Epidermal melanocyte (primary cell): ENCODE measurements at regions not wholly inside any gene's neighbourhood (a gene's known extent, or its start where the extent isn't known, plus 50 kb on each side); places are given as distances from the start of the nearest gene placed in this dataset.

Experiments
- DNase-seq: peaks from one replicate; pipeline ENCODE4 v3.0.0; 2011; ENCODE audit warnings: low spot score; ENCODE audit not compliant: insufficient read length

DNA sequence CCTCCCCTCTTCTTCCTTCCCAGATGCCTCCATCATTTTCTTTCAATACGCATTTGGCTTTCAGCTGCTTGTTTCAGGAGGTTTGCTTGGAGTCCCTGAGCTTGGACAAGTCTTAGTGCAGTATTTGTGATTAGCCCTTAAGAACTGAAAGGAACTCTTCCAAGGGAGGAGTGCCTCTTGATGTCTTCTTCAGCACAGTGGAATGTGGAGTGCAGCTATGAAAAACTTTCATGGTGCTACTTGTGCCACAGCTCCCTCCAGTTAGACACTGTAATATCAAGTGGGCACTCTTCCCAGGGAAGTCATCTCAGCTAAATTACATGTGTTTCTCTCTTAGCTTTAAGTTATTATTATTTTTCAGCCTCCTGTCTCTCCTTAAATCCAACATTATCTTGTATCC is 173.1 kb downstream of the NECTIN3 start:
- no peak for DNase-seq

DNA sequence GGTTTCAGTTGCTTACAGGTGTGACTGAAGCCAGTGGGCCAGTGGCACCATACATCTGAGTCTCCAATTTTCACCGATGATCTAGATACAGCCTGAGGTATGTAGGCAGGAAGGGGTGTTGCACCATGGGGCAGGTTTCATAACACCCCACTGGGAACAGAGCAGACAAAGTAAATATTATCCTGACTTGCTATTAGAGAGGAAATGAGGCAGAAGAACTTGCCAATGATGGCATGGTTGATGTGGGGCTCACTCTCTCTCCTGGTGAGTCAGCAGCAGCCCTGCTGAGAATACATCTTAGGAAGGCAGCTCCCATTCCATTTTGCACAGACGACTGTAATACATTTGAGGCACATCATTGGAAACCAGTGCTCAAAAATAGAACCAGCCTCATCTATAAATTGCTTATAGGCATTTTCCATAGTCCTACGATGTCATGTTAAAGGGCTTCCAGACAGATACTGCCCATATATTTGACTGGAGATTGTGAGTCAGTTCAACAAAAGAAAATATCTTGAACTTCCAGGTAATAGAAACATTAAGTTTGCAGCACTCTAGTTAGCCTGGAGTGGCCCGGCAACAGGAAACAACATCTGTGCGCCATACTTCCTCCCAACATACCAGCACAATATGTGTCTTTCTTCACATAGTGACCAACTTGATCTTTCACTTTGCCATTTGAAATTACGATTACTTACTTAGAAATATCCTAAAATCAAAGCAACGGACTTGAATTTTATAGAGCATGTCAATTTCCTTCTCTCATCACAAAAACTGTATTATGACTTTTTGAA is 175.5 kb downstream of the NECTIN3 start:
- peak; percentile 18 for DNase-seq

DNA sequence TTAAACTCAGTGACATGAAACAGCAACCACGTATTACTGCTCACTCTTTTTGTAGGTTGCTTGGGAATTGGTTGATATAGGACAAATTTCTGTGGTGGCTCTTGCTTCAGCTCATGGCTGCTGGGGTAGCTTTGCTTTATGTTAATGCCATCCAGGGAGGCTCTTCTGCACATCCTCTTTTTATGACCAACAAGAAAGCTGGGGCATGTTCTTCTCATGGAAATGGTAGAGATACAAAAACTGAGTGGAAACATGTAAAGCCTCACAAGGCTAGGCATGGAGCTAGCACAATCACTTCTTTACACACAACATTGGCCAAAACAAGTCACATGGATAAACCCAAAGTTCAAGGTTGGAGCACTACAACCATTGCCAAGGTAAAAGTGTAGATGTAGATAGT is 176.8 kb downstream of the NECTIN3 start:
- no peak for DNase-seq

DNA sequence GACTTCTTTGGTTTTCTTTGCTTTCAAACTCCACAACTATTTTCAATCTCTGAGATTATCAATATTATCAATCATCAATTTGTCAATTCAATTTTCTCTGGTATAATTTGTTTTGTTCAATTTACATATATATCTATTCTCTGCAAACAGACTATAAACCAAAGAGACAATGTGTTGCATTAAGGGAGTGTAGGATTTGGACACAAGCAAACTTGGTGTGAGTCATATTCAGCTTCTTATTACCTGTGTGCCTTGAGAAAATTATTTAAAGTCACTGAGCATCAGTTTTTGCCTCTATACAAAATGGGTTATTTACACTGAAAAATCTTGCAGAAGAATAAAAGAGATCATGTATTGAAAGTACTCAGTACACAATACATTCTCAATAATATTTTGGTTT is 177.8 kb downstream of the NECTIN3 start:
- DNase-seq = no peak

DNA sequence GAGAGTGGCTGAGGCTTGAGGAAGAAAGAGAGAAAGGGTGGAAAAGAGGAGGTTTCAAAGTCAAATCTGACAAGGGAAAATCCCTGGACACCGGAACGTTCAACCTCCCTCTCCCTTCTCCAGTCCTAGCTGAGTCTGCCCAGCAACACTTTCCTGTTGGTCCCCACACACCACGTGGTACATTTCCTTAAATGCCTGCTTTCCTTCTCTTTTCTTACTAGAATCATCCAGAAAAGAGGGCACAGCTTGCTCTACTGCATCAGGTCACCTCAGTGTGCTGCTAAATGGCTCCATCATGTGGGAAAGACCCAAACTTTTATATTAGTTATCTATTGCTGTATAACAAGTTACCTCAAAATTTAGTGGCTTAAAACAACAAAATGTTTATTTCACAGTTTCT is 181.2 kb downstream of the NECTIN3 start:
- DNase-seq = no peak

DNA sequence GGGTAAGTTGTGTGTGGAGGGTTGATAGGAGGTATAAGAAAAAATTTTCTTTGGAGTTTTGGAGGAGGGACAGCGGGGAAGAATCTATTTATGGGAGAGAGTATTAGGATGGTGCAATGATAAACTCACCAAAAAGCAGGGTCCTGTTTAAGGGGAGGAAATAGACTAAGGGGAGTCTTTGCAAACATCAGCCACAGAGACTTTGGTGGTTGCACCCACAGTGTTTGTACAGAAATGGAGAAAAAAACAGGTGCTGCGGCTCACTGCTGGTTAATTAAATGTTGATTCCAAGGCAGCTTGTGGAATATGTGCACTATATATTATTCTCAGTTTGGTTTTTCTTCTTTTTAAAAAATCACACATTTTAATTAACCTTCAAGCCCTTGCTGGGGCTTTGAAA is 182.1 kb downstream of the NECTIN3 start:
- no peak for DNase-seq

DNA sequence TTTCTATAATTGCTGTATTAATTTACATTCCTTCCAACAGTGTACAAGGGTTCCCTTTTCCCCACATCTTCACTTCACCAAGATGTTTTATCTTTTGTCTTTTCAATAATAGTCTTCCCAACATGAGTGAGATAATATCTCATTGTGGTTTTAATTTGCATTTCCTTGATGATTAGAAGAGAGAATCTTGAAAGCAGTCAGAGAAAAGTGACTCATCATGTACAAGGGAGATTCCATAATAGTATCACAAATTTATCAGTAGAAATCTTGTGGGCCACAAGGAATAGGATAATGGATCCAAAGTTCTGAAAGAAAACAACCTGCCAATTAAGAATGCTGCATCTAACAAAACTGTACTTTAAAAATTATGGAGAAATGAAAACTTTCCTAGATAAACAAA is 189.3 kb downstream of the NECTIN3 start:
- DNase-seq = no peak

DNA sequence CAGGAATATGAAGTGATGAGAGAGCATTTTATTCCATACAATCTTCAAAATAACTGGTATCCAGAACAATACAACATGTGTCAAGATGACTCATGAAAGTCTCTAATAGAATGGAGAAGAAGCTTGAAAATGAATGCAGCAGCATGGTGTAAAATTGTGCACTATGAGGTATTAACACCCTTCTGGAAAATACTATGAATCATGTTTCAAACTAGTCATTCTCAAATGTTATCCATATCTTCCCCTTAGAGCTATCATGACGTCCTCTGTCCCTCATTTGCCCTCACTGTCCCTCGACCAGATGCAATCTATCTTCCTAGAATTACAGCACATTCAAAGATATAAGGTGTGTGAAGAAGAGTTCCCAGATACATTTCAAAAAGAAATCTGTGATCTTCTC is 198.2 kb downstream of the NECTIN3 start:
- DNase-seq = no peak

DNA sequence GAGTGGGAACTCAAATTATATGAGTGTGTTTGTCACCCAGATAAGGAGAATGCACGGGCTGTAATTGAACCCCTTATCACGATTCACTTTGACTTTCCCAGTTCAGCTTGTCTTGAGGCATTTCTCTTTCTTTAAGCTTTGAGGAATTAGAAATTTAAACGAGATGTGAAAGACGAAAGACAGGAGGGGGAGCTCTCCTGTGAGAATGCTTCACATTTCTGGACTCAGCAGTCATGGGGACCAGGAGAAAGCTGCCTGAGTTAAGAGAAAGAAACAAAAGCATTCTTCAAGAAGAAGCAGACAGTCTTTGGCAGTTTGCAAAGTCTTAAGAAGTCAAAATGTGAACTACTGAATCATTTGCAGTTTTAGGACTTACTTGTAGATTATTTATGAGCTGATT is 205.6 kb downstream of the NECTIN3 start:
- DNase-seq = no peak

DNA sequence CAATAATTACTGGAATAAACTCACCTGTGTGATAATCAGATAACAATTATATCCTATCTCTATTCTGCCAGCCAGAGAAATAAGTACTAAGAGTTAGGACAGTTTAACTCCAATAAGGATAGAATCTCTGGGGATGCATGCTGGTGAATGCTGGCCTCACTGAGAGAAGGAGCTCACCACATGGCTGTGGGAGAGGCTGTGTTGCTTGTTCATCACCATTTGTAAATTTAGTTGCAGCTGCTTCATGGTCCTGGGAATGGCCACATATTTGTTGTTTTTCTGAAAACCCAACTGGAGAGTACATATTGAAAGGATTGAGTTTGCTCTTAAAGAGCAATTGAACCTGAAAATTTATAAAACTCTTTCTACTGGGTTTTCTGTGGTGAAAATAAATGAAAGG is 207.3 kb downstream of the NECTIN3 start:
- DNase-seq = no peak

DNA sequence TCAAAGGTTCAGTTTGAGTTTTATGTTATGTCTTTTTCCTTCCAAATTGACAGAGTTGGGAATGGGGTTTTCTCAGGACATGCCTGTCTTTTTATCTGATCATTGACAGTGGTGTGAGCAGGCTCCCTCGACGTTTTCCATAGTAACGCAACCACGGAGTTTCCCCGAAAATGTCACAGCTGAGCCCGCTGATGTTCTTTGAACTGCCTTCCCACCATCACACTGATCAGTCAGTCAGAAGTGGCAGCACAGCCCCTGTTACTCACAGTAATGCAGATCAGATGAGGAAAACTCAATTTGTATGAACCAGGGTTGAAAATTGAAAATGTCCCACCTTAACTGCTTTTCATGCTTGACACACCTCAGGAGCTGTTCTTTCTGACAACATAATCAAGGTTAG is 210.4 kb downstream of the NECTIN3 start:
- DNase-seq = no peak

DNA sequence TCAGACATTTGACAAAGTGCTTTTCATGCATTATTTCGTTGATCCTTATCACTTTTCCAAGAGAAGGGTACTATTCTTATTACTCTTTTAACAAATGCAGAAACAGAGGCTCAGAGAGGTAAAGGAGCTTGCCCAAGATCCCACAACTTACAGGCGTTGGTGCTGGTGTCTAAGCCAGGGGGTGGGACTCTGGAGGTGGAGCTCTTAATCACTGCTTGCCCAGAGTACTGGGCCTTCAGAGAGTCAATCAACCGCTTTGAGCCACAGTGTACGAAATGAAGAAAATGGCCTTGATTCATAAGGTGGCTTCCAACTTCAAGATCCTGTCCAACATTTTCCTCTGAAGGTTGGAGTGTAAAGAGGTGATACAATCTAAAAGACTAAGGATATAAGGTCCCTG is 211.5 kb downstream of the NECTIN3 start:
- no peak for DNase-seq

DNA sequence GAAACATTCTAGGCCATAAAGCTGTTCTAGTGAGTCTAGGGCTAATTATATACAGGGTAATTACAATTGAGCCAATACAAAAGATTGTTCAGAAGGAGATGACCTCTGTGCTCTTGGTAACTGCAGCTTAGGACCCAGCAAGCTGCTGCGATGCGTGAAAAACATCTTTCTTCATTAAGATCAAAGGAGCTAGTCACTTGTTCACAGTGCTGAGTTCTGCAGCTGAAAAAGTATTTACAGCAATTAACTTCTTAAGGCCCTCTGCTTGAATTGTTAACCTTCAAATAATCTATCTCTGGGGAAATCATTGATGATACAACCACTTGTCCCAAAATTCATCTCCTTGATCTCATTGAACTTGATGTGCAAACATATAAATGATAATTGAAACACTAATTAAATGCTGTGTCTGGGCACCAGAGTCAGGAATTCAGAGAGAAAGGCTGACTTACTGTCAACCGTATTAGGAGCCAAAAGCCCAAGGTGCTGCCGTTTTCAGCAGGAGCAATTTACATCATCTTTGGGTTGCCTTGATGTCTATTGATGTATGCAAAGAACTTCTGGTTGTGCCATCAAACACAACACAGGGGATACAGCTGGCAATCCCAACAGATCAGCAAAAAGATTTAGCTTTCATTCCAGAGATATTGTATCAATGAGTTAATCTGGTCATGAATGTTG is 213.0 kb downstream of the NECTIN3 start:
- no peak for DNase-seq

DNA sequence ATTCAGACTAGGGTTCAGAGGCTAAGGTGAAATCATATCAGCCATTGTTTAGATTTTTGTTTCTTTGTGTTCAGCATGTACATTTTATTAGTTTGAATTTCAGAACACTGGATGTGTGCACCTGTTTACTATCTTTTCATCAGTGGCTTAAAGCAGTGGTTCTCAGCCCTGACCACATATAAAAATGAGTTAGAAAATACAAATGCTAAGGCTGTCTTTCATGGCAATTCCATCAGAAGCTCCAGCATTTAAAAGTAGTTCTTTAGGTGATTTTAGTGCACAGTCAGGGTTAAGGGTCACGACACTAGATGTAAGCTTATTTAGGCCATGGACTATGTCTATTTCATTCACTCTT is 213.5 kb downstream of the NECTIN3 start:
- no peak for DNase-seq

DNA sequence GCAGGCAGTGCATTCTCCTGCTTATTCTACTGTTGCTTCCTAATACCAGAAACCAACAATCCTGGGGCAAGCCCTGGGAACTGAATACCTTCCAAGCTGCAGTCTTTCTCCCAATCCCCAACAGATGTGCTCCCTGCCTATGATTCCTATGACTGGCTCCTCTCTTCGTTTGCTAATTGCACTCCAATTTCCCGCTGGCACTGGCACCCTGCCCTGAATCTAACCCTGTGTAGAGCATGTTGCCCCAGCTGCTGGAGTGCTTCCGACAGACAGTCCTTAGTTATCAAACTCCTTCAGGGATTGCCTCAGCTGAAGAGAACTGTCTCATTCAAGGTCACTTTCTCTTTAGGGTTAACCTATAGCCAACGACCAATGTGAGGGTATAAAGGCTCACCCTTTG is 214.1 kb downstream of the NECTIN3 start:
- DNase-seq = no peak

DNA sequence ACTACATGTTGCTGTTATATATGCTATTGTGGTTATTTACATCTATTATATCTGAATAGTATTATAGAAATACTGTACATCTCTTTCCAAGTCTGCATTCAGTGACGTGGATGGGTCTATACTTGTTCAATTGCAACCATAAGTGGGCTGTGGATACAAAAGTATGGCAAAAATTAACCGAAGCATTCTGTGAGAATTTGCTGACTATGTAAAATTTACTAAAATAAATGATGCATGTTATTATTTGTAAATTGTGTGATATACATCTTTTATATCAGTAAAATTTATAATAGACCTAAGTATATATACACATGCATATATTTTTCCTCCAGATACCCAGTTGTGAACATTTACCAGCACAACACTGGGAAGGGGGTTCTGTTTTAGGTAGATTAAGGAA is 215.1 kb downstream of the NECTIN3 start:
- DNase-seq = no peak

DNA sequence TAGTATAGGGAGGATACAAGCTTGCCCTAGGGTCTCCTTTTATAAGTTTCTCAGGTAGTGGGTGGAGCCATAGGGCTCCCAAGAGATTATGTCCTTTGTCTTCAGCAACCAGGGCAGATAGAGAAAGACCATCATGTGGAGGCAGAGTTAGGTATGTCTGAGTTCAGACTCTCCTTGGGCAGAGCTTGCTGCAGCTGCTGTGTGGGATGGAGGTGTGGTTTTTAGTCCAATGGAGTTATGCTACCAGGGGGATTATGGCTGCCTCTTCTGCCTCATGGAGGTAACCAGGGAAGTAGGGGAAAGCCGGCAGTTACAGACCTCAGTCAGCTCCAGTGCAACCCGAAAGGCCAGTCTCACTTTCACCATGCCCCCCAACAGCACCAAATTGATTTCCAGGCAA is 220.5 kb downstream of the NECTIN3 start:
- no peak for DNase-seq

DNA sequence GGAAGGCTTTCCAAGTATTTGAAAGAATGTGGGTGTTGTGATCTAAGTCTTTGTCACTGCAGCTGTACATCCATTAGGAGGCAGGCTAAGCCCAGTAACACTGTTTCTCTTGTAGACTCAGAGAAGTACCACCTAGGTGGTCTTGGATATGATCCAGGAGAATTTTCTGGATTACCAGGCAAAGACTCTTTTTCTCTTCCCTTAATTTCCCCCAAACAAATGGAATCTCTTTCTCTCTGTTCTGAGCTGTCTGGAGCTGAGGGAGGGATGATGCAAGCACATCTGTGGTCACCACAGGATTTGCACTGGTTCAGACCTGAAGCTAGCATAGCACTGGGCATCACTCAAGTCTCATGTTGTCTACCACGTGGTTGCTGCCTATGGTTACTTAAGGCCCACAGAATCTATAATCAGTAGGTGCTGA is 227.6 kb downstream of the NECTIN3 start:
- no peak for DNase-seq

DNA sequence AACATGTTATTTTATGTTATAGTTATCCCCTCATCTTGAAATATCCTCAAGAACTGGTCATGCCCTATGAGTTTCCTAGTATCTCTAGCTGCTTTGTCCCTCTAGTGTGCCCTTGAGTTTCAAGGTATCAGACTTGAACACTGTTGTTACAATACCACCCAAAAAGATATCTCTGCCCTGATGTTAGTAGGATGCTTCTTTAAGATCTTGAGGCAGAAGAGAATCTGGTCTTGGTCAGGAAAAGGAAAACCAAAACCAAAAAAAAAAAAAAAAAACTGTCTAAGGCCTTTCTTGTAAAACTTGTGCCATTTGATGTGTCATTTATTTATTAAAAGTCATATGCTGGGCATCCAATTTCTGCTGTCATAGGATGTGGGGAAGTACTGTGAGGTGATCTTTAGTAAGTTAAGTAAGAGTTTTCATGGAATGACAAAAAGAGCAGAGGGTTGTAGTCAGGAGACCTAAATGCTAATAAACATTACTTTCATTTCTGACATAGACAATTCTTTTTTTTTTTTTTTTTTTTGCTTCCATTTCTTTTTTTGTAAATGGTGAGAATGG is 229.7 kb downstream of the NECTIN3 start:
- no peak for DNase-seq

DNA sequence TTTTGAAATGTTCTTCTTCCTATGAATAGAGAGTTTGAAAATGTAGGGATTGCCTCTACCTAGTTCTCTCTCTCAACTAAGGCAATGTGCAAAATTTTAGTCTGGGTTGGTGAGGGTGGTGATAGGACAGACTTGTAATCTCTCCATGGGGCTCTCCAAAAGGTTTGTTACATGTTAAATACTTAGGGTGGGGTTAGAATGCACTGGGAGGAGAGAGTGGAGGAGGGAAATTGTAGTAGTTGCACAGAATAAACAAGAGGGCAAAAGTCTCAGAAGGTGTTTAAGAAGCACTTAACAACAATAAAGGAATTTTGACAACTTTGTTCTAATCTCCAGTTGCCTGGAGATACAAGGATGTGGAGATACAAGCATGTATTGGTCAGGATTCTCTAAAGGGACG is 230.4 kb downstream of the NECTIN3 start:
- no peak for DNase-seq

DNA sequence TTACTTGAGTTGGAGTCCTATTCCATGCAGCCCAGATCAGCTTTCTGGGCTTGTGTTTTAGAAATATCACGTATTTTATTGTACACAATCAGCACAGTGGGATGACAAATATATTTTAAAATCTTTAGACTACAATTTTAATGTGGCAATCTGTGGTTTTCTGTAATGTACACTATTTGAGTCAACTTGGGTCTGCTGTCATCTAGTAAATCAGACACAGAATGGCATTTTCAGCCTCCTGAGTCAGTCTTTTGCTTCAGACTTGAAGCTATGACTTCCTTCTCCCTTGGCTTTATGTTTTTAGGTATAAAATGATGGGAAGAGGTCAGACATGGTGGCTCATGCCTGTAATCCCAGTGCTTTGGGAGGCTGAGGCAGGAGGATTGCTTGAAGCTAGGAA is 232.1 kb downstream of the NECTIN3 start:
- DNase-seq = no peak

DNA sequence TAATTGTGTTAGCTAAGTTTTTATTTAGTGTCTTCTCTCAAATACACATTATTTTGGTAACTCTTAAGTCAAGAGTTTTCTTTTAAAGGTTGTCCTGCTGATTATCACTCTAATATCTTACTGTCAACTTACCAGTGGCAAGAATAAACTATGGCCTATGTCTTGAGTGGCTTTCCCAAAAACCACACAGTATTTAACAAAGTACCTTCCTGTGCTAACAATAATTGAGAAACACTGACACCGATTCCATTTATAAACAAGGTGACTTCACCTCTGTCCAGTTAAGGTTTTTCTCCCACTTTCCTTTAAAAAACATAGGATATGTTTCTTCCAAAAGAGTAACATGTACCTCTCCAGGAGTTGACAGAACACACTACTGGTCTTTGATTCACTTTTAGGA is 234.3 kb upstream of the CD96 start:
- DNase-seq = no peak

DNA sequence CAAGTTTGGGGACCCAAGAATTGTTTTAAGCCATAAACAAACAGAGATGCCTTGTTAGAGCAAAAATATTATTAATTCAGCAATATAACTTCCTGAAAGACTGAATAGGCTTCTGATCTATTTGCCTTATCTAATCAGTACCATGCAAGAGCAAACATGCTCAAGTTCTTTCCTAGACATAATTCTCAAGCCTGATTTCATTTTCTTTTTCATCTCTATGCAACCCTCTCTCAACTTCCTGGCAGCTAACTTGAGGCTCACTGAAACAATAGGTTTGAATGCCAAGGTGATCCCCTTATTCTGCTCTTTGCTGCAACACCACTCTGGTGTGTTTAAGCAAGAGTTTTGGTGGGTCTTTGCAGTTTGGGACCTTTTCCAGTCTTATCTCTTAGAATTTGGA is 230.9 kb upstream of the CD96 start:
- no peak for DNase-seq
